ENCODE measurements at regions not wholly inside any gene's neighbourhood (a gene's known extent, or its start where the extent isn't known, plus 50 kb on each side); places are given as distances from the start of the nearest gene placed in this dataset.

GRCh38 chr16:63703612-63704011 is 1418.3 kb downstream of the CDH11 start:
- H3K4me1 ChIP-seq = no peaks in the 10 kb centered on the region
- no peaks in the 10 kb centered on the region for H3K9me3 ChIP-seq
- intact Hi-C loops (cut with DNase I; ENCODE audit: low total_unique reads) = no loop called here
- H3K36me3 ChIP-seq = no peaks in the 10 kb centered on the region
- TF ChIP-seq POLR2AphosphoS5 (IDR thresholded peaks at IDR 0.05) (no peak), CTCF (IDR thresholded peaks at IDR 0.05) (no peak), POLR2A (IDR thresholded peaks at IDR 0.05) (no peak), EP300 (IDR thresholded peaks at IDR 0.05; ENCODE audit: low read depth) (no peak)
- H3K27ac ChIP-seq = no peak overlapping the region
- DNase-seq = no peak
- H3K4me3 ChIP-seq = no peak overlapping the region
- no peaks in the 10 kb centered on the region for H3K27me3 ChIP-seq
- in situ Hi-C loops (cut with MboI; ENCODE audit: low pct_ligation_motif_present in 1 of 4, low pct_unique_long_range_greater_than_20kb in 1 of 4, low sequenced_read_pairs in 3 of 4) = no loop called here
- WGBS, 2 donors (ENCODE audit: low coverage in 1 of 2) = 63 to 81% methylated on average over 6 to 13 of the region's 13 CpGs

- Histone ChIP-seq H3K4me1 (no peaks in the 10 kb centered on the region), H3K27ac (no peak overlapping the region), H3K36me3 (no peaks in the 10 kb centered on the region), H3K27me3 (no peaks in the 10 kb centered on the region), H3K4me3 (no peak overlapping the region), H3K9me3 (no peaks in the 10 kb centered on the region)
- no peak for TF ChIP-seq POLR2A (IDR thresholded peaks at IDR 0.05)
- TF ChIP-seq EP300 (IDR thresholded peaks at IDR 0.05; ENCODE audit: low read depth) = no peak
- no peak for TF ChIP-seq POLR2AphosphoS5 (IDR thresholded peaks at IDR 0.05)
- TF ChIP-seq CTCF (IDR thresholded peaks at IDR 0.05) = no peak
- 53 to 75% methylated on average over 1 to 11 of the region's 11 CpGs for WGBS, 2 donors (ENCODE audit: low coverage in 1 of 2)
- DNase-seq = no peak
- intact Hi-C loops (cut with DNase I; ENCODE audit: low total_unique reads) (no loop called here), in situ Hi-C loops (cut with MboI; ENCODE audit: low pct_ligation_motif_present in 1 of 4, low pct_unique_long_range_greater_than_20kb in 1 of 4, low sequenced_read_pairs in 3 of 4) (no loop called here)
These were observed 1418.8 kb downstream of the CDH11 start for GRCh38 chr16:63702981-63703590.

- TF ChIP-seq CTCF (IDR thresholded peaks at IDR 0.05) = no peak
- TF ChIP-seq POLR2A (IDR thresholded peaks at IDR 0.05) = no peak
- no peak for TF ChIP-seq POLR2AphosphoS5 (IDR thresholded peaks at IDR 0.05)
- no peak for TF ChIP-seq EP300 (IDR thresholded peaks at IDR 0.05; ENCODE audit: low read depth)
- H3K4me1 ChIP-seq = no peaks in the 10 kb centered on the region
- no peaks in the 10 kb centered on the region for H3K36me3 ChIP-seq
- H3K9me3 ChIP-seq = no peaks in the 10 kb centered on the region
- intact Hi-C loops (cut with DNase I; ENCODE audit: low total_unique reads) = no loop called here
- H3K27ac ChIP-seq = no peak overlapping the region
- WGBS, 2 donors (ENCODE audit: low coverage in 1 of 2) = 16% methylated on average over 1 of the region's 1 CpG; no CpG with 5 or more reads in 1 of the 2 donors
- no peak for DNase-seq
- in situ Hi-C loops (cut with MboI; ENCODE audit: low pct_ligation_motif_present in 1 of 4, low pct_unique_long_range_greater_than_20kb in 1 of 4, low sequenced_read_pairs in 3 of 4) = no loop called here
- H3K4me3 ChIP-seq = no peak overlapping the region
- H3K27me3 ChIP-seq = no peaks in the 10 kb centered on the region
These were observed 1424.1 kb downstream of the CDH11 start for GRCh38 chr16:63697736-63698135.

- TF ChIP-seq CTCF (IDR thresholded peaks at IDR 0.05) = no peak
- no peak for TF ChIP-seq POLR2A (IDR thresholded peaks at IDR 0.05)
- no peak for TF ChIP-seq POLR2AphosphoS5 (IDR thresholded peaks at IDR 0.05)
- TF ChIP-seq EP300 (IDR thresholded peaks at IDR 0.05; ENCODE audit: low read depth) = no peak
- DNase-seq = no peak
- Histone ChIP-seq H3K9me3 (no peaks in the 10 kb centered on the region), H3K4me3 (no peak overlapping the region), H3K36me3 (no peaks in the 10 kb centered on the region), H3K4me1 (no peaks in the 10 kb centered on the region), H3K27ac (no peak overlapping the region), H3K27me3 (no peaks in the 10 kb centered on the region)
- 26% methylated on average over 1 of the region's 1 CpG; no CpG with 5 or more reads in 1 of the 2 donors for WGBS, 2 donors (ENCODE audit: low coverage in 1 of 2)
- intact Hi-C loops (cut with DNase I; ENCODE audit: low total_unique reads) (no loop called here), in situ Hi-C loops (cut with MboI; ENCODE audit: low pct_ligation_motif_present in 1 of 4, low pct_unique_long_range_greater_than_20kb in 1 of 4, low sequenced_read_pairs in 3 of 4) (no loop called here)
These were observed 1426.5 kb downstream of the CDH11 start for GRCh38 chr16:63695347-63695746.

Data from transverse colon (tissue), 4 donors.